Right lobe of liver (tissue), 4 donors: ENCODE measurements at regions not wholly inside any gene's neighbourhood (a gene's known extent, or its start where the extent isn't known, plus 50 kb on each side); places are given as distances from the start of the nearest gene placed in this dataset.

Source experiments
- CTCF ChIP-seq, 4 donors: fragments of 200-600 bp in 3 of 4; fragments of 450-650 bp in 1 of 4; IDR thresholded peaks; one replicate each; pipeline versions ENCODE4 v1.5.1 to v1.8.0; 2016 to 2022; ENCODE audit warnings: antibody characterized with exemption in 4 of 4, mild to moderate bottlenecking in 2 of 4
- POLR2A ChIP-seq: fragments of 450-650 bp; IDR thresholded peaks from one replicate; pipeline ENCODE4 v1.6.1; 2017; ENCODE audit warnings: antibody characterized with exemption, mild to moderate bottlenecking
- donor health status: DM: no; HTN: no; CAD: no.
- donor health status: DM: no; HTN: no; CAD: no.
- donor health status: DM: no; HTN: yes; CAD: no.

- TF ChIP-seq CTCF (IDR thresholded peaks at IDR 0.05), result no peak
- TF ChIP-seq POLR2A, result no peak
These were observed 155.8 kb downstream of the FAM47B start for GRCh38 chrX:35098419-35098818.
